GM23338 (cell line): ENCODE measurements at regions not wholly inside any gene's neighbourhood (a gene's known extent, or its start where the extent isn't known, plus 50 kb on each side); places are given as distances from the start of the nearest gene placed in this dataset.

Experiments used
- EZH2 ChIP-seq: fragments of 200-600 bp; sonication (generic); IDR thresholded peaks from one replicate; pipeline ENCODE4 v1.8.0; 2017; ENCODE audit warnings: antibody characterized with exemption, mild to moderate bottlenecking, low read depth; ENCODE audit not compliant: unreplicated experiment
- JUNB ChIP-seq: IDR thresholded peaks from one replicate; pipeline ENCODE4 v1.6.1; 2016; ENCODE audit warnings: antibody characterized with exemption; ENCODE audit not compliant: unreplicated experiment
- ZNF114 ChIP-seq: fragments of 250-450 bp; sonication (Bioruptor Pico); IDR thresholded peaks from 2 replicates; pipeline ENCODE4 v1.5.0; 2020; ENCODE audit warnings: mild to moderate bottlenecking, moderate library complexity
- ZNF331 ChIP-seq: fragments of 250-450 bp; sonication (Bioruptor Pico); IDR thresholded peaks from 2 replicates; pipeline ENCODE4 v1.5.0; 2020; ENCODE audit warnings: low read depth, mild to moderate bottlenecking, moderate library complexity
- TF ChIP-seq, protein P1 (sequence below): fragments of 250-450 bp; sonication (Bioruptor Pico); IDR thresholded peaks from 2 replicates; pipeline ENCODE4 v1.5.0; 2020; ENCODE audit warnings: mild to moderate bottlenecking, moderate library complexity
- TF ChIP-seq, protein P2 (sequence below): IDR thresholded peaks from 2 replicates; pipeline ENCODE4 v1.6.1; 2016; ENCODE audit warnings: antibody characterized with exemption
- TF ChIP-seq, protein P3 (sequence below): IDR thresholded peaks from one replicate; pipeline ENCODE4 v1.6.1; 2018; ENCODE audit warnings: antibody characterized with exemption; ENCODE audit not compliant: unreplicated experiment

DNA sequence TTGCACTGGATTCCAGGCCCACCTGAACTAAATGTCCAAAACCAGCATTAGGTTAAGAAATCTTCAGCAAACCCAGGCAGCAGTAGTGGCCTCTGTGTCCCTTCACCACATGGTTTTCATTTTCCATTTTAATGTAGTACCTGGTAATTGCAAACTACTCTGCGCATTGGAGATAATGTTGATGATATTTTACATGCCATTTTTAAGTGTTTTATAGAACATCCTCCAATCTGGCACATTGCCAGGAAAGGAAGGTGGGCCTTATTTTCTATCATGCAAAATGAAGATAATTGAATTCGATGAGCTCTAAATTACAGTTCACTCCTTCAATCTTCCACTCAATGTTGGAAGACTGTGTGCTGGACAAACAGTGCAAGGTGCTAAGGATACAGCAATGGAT, 89.5 kb downstream of the ZC3H11B start (continued):
- TF ChIP-seq, protein P1, sequence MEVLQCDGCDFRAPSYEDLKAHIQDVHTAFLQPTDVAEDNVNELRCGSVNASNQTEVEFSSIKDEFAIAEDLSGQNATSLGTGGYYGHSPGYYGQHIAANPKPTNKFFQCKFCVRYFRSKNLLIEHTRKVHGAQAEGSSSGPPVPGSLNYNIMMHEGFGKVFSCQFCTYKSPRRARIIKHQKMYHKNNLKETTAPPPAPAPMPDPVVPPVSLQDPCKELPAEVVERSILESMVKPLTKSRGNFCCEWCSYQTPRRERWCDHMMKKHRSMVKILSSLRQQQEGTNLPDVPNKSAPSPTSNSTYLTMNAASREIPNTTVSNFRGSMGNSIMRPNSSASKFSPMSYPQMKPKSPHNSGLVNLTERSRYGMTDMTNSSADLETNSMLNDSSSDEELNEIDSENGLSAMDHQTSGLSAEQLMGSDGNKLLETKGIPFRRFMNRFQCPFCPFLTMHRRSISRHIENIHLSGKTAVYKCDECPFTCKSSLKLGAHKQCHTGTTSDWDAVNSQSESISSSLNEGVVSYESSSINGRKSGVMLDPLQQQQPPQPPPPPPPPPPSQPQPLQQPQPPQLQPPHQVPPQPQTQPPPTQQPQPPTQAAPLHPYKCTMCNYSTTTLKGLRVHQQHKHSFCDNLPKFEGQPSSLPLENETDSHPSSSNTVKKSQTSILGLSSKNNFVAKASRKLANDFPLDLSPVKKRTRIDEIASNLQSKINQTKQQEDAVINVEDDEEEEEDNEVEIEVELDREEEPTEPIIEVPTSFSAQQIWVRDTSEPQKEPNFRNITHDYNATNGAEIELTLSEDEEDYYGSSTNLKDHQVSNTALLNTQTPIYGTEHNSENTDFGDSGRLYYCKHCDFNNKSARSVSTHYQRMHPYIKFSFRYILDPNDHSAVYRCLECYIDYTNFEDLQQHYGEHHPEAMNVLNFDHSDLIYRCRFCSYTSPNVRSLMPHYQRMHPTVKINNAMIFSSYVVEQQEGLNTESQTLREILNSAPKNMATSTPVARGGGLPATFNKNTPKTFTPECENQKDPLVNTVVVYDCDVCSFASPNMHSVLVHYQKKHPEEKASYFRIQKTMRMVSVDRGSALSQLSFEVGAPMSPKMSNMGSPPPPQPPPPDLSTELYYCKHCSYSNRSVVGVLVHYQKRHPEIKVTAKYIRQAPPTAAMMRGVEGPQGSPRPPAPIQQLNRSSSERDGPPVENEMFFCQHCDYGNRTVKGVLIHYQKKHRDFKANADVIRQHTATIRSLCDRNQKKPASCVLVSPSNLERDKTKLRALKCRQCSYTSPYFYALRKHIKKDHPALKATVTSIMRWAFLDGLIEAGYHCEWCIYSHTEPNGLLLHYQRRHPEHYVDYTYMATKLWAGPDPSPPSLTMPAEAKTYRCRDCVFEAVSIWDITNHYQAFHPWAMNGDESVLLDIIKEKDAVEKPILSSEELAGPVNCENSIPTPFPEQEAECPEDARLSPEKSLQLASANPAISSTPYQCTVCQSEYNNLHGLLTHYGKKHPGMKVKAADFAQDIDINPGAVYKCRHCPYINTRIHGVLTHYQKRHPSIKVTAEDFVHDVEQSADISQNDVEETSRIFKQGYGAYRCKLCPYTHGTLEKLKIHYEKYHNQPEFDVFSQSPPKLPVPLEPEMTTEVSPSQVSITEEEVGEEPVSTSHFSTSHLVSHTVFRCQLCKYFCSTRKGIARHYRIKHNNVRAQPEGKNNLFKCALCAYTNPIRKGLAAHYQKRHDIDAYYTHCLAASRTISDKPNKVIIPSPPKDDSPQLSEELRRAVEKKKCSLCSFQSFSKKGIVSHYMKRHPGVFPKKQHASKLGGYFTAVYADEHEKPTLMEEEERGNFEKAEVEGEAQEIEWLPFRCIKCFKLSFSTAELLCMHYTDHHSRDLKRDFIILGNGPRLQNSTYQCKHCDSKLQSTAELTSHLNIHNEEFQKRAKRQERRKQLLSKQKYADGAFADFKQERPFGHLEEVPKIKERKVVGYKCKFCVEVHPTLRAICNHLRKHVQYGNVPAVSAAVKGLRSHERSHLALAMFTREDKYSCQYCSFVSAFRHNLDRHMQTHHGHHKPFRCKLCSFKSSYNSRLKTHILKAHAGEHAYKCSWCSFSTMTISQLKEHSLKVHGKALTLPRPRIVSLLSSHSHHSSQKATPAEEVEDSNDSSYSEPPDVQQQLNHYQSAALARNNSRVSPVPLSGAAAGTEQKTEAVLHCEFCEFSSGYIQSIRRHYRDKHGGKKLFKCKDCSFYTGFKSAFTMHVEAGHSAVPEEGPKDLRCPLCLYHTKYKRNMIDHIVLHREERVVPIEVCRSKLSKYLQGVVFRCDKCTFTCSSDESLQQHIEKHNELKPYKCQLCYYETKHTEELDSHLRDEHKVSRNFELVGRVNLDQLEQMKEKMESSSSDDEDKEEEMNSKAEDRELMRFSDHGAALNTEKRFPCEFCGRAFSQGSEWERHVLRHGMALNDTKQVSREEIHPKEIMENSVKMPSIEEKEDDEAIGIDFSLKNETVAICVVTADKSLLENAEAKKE (CRISPR knock-in tag), result no peak
- no peak for TF ChIP-seq ZNF331 (CRISPR knock-in tag)
- no peak for TF ChIP-seq ZNF114 (CRISPR knock-in tag)
- TF ChIP-seq JUNB, result no peak
- no peak for TF ChIP-seq EZH2
- TF ChIP-seq, protein P2, sequence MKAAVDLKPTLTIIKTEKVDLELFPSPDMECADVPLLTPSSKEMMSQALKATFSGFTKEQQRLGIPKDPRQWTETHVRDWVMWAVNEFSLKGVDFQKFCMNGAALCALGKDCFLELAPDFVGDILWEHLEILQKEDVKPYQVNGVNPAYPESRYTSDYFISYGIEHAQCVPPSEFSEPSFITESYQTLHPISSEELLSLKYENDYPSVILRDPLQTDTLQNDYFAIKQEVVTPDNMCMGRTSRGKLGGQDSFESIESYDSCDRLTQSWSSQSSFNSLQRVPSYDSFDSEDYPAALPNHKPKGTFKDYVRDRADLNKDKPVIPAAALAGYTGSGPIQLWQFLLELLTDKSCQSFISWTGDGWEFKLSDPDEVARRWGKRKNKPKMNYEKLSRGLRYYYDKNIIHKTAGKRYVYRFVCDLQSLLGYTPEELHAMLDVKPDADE, result no peak
- TF ChIP-seq, protein P3, sequence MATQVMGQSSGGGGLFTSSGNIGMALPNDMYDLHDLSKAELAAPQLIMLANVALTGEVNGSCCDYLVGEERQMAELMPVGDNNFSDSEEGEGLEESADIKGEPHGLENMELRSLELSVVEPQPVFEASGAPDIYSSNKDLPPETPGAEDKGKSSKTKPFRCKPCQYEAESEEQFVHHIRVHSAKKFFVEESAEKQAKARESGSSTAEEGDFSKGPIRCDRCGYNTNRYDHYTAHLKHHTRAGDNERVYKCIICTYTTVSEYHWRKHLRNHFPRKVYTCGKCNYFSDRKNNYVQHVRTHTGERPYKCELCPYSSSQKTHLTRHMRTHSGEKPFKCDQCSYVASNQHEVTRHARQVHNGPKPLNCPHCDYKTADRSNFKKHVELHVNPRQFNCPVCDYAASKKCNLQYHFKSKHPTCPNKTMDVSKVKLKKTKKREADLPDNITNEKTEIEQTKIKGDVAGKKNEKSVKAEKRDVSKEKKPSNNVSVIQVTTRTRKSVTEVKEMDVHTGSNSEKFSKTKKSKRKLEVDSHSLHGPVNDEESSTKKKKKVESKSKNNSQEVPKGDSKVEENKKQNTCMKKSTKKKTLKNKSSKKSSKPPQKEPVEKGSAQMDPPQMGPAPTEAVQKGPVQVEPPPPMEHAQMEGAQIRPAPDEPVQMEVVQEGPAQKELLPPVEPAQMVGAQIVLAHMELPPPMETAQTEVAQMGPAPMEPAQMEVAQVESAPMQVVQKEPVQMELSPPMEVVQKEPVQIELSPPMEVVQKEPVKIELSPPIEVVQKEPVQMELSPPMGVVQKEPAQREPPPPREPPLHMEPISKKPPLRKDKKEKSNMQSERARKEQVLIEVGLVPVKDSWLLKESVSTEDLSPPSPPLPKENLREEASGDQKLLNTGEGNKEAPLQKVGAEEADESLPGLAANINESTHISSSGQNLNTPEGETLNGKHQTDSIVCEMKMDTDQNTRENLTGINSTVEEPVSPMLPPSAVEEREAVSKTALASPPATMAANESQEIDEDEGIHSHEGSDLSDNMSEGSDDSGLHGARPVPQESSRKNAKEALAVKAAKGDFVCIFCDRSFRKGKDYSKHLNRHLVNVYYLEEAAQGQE, result no peak
